ENCODE measurements at regions not wholly inside any gene's neighbourhood (a gene's known extent, or its start where the extent isn't known, plus 50 kb on each side); places are given as distances from the start of the nearest gene placed in this dataset.

DNA sequence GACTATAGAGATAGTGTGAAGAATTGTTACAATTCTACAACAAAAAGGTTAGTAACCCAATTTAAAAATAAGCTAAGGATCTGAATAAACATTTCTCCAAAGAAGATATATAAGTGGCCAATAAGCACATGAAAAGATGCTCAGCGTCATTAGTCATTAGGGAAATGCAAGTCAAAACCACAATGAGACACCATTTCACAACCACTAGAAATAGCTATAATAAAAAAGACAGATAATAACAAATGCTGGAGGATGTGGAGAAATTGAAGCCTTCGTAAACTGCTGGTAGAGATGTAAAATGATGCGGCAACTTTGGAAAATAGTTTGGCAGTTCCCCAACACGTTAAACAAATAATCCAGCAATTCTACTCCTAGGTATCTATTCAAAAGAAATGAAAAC is 366.5 kb upstream of the POU3F3 start:
- intact Hi-C loops (cut with micrococcal nuclease) = no loop called here
- Mint-ChIP-seq H3K4me3 (no peak overlapping the region), H3K27me3 (peaks cover 9% of the 10 kb centered on the region), H3K36me3 (ENCODE audit: low read depth) (no peaks in the 10 kb centered on the region), H3K4me1 (ENCODE audit: low read depth) (peaks cover 17% of the 10 kb centered on the region), H3K27ac (no peak overlapping the region), H3K9me3 (no peaks in the 10 kb centered on the region)

DNA sequence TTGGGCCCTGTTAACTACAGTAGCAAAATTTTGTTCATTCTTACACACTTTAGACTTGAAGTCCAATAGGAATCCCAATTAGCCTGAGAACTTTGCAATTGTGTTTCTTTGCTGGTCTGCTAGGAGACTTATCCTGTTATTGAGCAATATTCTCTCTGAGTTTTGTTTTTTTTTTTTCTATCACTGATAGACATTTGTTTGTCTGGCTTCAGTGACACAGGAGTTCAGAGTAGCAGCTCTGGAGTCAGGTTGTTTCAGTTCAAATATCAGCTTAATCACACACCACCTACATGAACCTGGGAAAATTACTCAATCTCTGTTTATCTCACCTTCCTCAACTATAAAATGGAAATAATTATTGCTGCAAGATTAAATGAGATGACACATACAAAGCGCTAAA is 360.2 kb upstream of the POU3F3 start:
- no peaks in the 10 kb centered on the region for H3K9me3 Mint-ChIP-seq
- intact Hi-C loops (cut with micrococcal nuclease) = no loop called here

DNA sequence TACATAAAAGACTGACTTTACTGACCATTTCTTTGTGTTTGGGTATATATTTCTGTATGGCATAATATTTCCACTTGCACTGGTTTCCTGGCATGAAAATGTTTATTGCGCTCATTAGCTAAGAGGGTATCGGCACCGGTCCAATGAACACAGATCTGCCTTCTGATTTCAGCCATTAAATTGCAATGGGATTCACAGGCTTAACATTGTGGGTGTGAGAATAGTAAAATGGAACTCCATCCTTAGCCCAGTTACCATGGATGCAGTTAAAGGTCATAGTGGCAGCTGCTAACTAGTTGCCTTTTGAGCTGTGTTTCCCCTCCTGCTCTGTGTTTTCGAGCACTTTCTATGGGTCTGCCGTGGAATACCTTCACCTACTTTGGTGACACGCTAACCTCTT is 352.6 kb upstream of the POU3F3 start:
- H3K9me3 Mint-ChIP-seq = no peaks in the 10 kb centered on the region
- no peak overlapping the region for H3K27ac Mint-ChIP-seq
- H3K36me3 Mint-ChIP-seq (ENCODE audit: low read depth) = no peaks in the 10 kb centered on the region
- peaks cover 3% of the 10 kb centered on the region for H3K27me3 Mint-ChIP-seq
- intact Hi-C loops (cut with micrococcal nuclease) = no loop called here
- H3K4me3 Mint-ChIP-seq = no peak overlapping the region
- H3K4me1 Mint-ChIP-seq (ENCODE audit: low read depth) = no peaks in the 10 kb centered on the region

More for the DNA sequence above, 360.2 kb upstream of the POU3F3 start:
- Mint-ChIP-seq H3K4me1 (ENCODE audit: low read depth) (no peaks in the 10 kb centered on the region), H3K27me3 (peaks cover 1% of the 10 kb centered on the region), H3K4me3 (no peak overlapping the region), H3K36me3 (ENCODE audit: low read depth) (no peaks in the 10 kb centered on the region), H3K27ac (no peak overlapping the region)

DNA sequence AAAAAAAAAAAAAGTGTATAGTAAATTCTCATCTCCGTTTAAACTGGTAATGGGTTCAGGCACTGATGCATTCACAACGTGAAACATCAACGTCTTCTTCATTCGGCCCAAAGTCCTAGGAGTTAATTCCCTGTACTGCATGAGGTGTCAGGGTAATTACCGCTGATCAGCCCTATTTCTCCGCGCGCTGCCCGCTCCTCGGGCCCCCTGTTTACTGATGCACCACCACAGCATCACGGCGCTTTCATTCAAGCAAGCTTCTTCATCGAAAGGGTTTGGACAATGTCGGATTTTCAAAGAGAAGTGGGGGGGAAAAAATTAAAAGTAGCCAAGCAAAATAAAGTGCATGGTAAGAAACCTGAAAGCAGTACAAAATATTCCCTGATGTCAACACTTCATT is 352.0 kb upstream of the POU3F3 start:
- Mint-ChIP-seq H3K27me3 (peaks cover 3% of the 10 kb centered on the region), H3K27ac (no peak overlapping the region), H3K9me3 (no peaks in the 10 kb centered on the region), H3K4me1 (ENCODE audit: low read depth) (no peaks in the 10 kb centered on the region), H3K36me3 (ENCODE audit: low read depth) (no peaks in the 10 kb centered on the region), H3K4me3 (no peak overlapping the region)
- intact Hi-C loops (cut with micrococcal nuclease) = no loop called here

DNA sequence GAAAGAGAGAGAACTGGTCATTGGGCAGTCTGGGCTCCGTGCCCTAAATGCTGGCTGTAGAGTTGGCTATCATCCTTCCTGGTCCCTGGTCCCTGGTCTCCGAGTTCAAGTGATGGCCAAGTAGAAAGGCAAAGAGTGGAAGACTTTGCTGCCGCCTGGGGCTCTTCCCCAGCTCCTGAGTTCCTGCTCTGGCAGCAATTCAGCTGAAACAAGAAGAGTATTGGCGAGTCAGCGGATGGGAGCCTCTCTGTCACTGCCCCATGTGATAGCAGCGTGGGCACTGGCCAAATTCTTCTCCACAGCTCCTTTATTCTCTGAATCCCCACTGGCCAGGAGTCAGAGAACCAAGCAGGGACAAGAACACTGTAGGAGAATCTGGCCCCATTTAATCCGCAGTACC is 351.0 kb upstream of the POU3F3 start:
- Mint-ChIP-seq H3K4me1 (ENCODE audit: low read depth) (no peaks in the 10 kb centered on the region), H3K36me3 (ENCODE audit: low read depth) (no peaks in the 10 kb centered on the region), H3K9me3 (no peaks in the 10 kb centered on the region), H3K27ac (no peak overlapping the region), H3K4me3 (no peak overlapping the region), H3K27me3 (peaks cover 3% of the 10 kb centered on the region)
- intact Hi-C loops (cut with micrococcal nuclease) = no loop called here

DNA sequence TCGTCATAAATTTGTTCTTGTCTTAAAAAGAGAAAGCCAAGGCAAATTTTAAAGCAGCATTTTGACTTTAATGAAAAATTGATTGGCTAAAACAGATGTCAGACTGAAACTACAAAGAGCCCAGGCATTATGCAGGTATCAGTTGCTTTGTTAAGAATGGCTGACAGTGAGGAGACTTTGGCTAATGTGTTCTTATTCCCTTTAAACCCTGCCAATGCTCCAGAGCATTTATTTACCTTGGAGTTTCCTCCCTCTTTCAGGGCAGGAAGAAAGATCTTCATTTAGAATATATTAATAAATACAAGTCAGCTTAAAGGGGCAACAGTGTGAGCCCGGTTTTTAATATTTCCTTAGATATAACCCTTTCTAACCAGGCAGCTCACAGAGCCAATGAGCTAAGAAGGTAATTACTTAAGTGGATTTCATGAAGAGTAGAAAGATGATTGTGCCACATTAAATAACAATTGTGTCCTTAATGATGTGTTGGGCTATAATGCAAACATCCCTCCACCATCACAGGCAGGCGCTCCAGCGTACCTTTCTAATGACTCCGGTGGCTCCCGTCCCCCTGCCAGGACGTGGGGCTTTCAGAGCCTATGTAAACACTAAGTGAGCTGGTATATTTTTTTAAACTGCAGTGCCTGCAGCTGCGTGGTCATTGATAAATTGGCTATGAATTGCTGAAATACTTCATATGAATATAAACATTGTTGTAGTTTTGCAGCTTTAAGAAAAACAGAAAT is 349.4 kb upstream of the POU3F3 start:
- no peaks in the 10 kb centered on the region for H3K36me3 Mint-ChIP-seq (ENCODE audit: low read depth)
- H3K27me3 Mint-ChIP-seq = peaks cover 3% of the 10 kb centered on the region
- no peaks in the 10 kb centered on the region for H3K4me1 Mint-ChIP-seq (ENCODE audit: low read depth)
- no peak overlapping the region for H3K27ac Mint-ChIP-seq
- intact Hi-C loops (cut with micrococcal nuclease) = no loop called here
- no peak overlapping the region for H3K4me3 Mint-ChIP-seq
- no peaks in the 10 kb centered on the region for H3K9me3 Mint-ChIP-seq

DNA sequence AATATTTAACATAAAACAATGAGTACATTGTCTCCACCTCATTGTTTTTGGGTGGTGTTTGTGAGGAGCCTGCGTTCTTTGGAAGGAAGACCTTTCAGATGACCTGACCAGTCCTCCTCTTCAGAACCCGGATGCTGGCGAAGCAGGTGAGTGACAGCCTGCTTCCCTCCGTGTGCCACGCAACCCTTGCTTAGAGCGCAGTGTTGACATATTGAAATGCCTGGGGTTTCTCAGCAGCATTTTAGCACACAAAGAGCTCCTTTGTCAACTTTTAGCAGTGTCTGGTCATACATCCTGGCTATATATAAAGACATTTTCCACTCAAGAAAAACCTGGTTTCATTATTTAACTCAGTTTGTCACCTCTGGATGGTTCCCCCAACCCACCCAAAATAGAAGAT is 335.7 kb upstream of the POU3F3 start:
- intact Hi-C loops (cut with micrococcal nuclease) = no loop called here
- Mint-ChIP-seq H3K27ac (no peak overlapping the region), H3K4me3 (no peak overlapping the region), H3K4me1 (ENCODE audit: low read depth) (no peaks in the 10 kb centered on the region), H3K9me3 (peaks cover 17% of the 10 kb centered on the region), H3K36me3 (ENCODE audit: low read depth) (no peaks in the 10 kb centered on the region), H3K27me3 (no peaks in the 10 kb centered on the region)

DNA sequence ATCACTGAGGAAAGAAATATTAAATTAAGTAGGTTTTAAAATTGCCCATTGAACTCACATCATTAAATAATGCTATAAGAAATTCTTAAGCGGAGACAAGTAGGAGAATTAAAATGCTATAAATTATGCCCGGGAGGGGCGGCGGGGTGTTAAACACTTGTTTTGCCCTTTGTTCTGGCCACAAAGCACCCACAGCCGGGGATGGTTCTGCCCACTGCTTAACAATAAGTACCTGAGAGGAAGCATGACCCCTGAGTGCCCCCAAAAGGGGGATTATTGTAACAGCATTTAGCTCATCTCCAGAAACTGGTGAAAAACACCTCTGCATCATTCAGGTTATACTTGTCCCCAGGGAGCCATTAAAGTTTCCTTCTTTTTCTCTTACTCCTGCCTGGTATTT is 332.7 kb upstream of the POU3F3 start:
- Mint-ChIP-seq H3K27me3 (no peaks in the 10 kb centered on the region), H3K4me3 (no peak overlapping the region), H3K4me1 (ENCODE audit: low read depth) (no peaks in the 10 kb centered on the region), H3K36me3 (ENCODE audit: low read depth) (no peaks in the 10 kb centered on the region), H3K9me3 (peaks cover 17% of the 10 kb centered on the region), H3K27ac (no peak overlapping the region)
- intact Hi-C loops (cut with micrococcal nuclease) = no loop called here

DNA sequence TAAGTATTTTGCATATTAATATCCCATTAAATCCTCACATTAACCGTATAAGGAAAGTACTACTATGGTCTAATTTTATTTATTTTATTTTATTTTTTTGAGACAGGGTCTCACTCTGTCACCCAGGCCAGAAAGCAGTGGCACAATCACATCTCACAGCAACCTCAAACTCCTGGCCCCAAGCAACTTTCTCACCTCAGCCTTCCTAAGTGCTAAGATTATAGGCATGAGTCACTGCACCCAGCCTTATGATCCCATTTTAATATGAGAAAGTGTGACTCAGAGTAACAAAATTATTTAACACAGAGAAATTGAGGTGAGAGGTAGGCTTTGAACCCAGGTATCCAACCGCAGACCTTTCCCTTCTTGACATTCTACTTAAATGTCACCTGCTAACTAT is 330.0 kb upstream of the POU3F3 start:
- Mint-ChIP-seq H3K27ac (no peak overlapping the region), H3K27me3 (no peaks in the 10 kb centered on the region), H3K4me3 (no peak overlapping the region), H3K36me3 (ENCODE audit: low read depth) (no peaks in the 10 kb centered on the region), H3K9me3 (peaks cover 14% of the 10 kb centered on the region), H3K4me1 (ENCODE audit: low read depth) (no peaks in the 10 kb centered on the region)
- intact Hi-C loops (cut with micrococcal nuclease) = no loop called here

DNA sequence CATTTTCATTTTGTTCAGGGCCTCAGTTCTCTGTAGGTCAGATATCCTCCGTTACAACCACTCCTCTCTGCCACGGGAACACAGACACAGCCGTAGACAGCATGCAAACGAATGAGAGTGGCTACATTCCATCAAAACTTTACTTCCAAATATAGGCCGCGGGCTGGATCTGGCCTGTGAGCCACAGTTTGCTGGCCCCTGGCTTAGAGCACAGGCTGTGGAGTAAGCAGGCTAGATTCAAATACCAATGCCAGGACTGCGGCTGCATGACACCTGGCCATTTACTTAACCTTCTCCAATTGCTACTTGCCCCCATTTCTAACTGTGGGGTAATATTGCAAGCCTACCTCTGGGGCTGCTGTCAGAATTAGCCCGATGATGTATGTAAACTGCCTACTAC is 325.8 kb upstream of the POU3F3 start:
- Mint-ChIP-seq H3K27me3 (no peaks in the 10 kb centered on the region), H3K27ac (no peak overlapping the region), H3K36me3 (ENCODE audit: low read depth) (no peaks in the 10 kb centered on the region), H3K4me1 (ENCODE audit: low read depth) (no peaks in the 10 kb centered on the region), H3K4me3 (no peak overlapping the region), H3K9me3 (no peaks in the 10 kb centered on the region)
- intact Hi-C loops (cut with micrococcal nuclease) = no loop called here

DNA sequence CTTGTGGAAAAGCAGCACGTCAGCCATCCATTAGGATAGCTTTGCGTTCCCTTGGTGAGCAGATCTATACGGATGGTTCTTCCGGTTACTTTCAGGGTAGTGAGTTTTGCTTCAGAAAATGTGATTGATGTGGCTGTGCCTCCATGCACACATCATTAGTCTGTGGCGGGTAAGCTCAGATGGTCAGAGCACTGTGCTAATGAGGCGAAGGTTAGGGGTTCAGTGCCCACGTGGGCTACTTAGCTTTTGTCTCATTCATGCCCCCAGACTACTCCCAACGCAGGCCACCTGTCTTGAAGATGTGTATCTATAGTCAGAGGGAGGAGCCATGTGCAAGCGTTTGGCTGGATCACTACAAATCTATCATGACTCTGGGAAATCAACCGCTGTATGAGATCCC is 322.8 kb upstream of the POU3F3 start:
- Mint-ChIP-seq H3K27me3 (no peaks in the 10 kb centered on the region), H3K27ac (no peak overlapping the region), H3K36me3 (ENCODE audit: low read depth) (no peaks in the 10 kb centered on the region), H3K4me3 (no peak overlapping the region), H3K9me3 (no peaks in the 10 kb centered on the region), H3K4me1 (ENCODE audit: low read depth) (no peaks in the 10 kb centered on the region)
- intact Hi-C loops (cut with micrococcal nuclease) = no loop called here

DNA sequence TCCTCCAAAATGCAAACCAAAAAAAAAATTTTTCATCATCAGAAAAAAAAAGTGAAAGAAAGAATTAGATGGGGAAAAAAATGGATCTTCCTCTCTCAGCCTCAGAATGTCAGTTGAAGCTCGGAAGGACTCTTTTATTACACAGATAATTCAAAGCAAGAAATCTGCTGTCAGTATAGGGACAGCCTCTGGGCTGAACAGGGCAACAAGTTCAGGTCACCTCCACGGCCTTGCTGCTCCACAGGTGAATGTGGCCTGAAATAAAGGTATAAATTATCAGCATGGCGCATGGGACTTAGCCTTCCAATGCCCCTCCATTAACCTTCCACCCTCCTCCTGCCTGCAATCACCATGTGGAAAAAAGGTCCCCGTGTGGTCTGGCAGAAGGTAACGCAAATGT is 316.8 kb upstream of the POU3F3 start:
- Mint-ChIP-seq H3K9me3 (peaks cover 19% of the 10 kb centered on the region), H3K36me3 (ENCODE audit: low read depth) (no peaks in the 10 kb centered on the region), H3K27me3 (no peaks in the 10 kb centered on the region), H3K4me3 (no peak overlapping the region), H3K27ac (no peak overlapping the region), H3K4me1 (ENCODE audit: low read depth) (peaks cover 23% of the 10 kb centered on the region)
- intact Hi-C loops (cut with micrococcal nuclease) = no loop called here

DNA sequence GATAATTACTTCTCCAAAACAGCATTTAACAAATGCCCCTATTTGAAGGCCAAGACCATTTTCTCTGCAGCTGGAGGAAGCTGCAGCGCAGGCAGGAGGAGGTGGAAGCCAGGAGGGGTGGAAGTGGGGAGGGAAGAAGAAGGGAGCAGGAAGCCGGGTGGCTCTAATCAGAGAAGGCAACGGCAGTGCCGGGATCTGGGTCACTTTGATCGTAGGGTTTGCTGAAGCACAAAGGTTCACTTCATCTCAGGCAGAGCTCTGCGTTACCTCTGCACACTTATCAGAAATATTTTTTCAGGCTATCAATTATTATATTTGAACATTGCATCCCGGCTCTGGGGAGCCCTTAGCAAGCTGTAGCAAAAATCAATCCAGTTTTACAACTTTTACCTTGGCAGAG is 315.8 kb upstream of the POU3F3 start:
- no peaks in the 10 kb centered on the region for H3K27me3 Mint-ChIP-seq
- no peak overlapping the region for H3K27ac Mint-ChIP-seq

DNA sequence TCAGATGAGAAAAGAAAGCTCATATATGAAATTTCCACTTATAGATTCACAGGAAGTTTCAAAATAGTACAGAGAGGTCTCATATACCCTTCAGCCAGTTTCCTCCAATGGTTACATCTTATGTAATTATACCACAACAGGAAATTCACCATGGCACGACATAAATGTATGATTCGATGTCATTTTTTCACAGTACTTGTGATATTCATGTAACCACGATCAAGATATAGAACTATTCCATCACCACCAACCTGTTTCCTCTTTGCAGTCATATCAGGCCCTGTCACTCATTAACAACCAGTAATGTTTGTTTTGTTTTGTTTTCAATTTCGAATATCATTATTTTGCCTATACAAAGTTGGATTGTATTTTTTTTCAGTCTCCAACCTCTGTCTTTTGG is 314.3 kb upstream of the POU3F3 start:
- Mint-ChIP-seq H3K36me3 (ENCODE audit: low read depth) (no peaks in the 10 kb centered on the region), H3K27me3 (no peaks in the 10 kb centered on the region), H3K4me1 (ENCODE audit: low read depth) (peaks cover 30% of the 10 kb centered on the region), H3K27ac (no peak overlapping the region), H3K4me3 (no peak overlapping the region), H3K9me3 (peaks cover 19% of the 10 kb centered on the region)
- intact Hi-C loops (cut with micrococcal nuclease) = no loop called here

More for the DNA sequence above, 315.8 kb upstream of the POU3F3 start:
- intact Hi-C loops (cut with micrococcal nuclease) = no loop called here
- no peaks in the 10 kb centered on the region for H3K36me3 Mint-ChIP-seq (ENCODE audit: low read depth)
- H3K9me3 Mint-ChIP-seq = peaks cover 19% of the 10 kb centered on the region
- no peak overlapping the region for H3K4me3 Mint-ChIP-seq
- H3K4me1 Mint-ChIP-seq (ENCODE audit: low read depth) = peaks cover 23% of the 10 kb centered on the region

DNA sequence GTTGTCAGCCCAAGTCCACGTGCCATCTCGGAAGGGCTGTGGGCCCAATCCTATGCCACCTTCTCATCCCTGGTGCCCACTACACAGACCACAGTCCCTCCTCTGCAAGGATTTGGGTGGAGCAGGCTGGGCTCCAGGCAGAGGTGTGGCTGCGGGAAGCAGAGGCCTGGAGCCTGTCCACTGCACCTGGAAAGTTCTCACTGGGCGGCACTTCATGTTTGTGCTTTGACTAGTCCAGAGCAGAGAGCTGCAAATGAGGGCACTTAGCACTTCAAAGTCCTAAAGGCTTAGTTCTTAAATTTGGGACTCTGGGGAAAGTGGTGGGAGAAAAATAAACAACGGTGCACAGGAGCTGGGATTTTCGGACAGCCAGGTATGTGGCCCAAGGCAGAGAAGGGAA is 308.9 kb upstream of the POU3F3 start:
- Mint-ChIP-seq H3K9me3 (peaks cover 4% of the 10 kb centered on the region), H3K4me3 (no peak overlapping the region), H3K27ac (no peak overlapping the region)

More for the DNA sequence above, 308.9 kb upstream of the POU3F3 start:
- H3K36me3 Mint-ChIP-seq (ENCODE audit: low read depth) = no peaks in the 10 kb centered on the region
- H3K27me3 Mint-ChIP-seq = peaks cover 3% of the 10 kb centered on the region
- intact Hi-C loops (cut with micrococcal nuclease) = no loop called here
- peaks cover 23% of the 10 kb centered on the region for H3K4me1 Mint-ChIP-seq (ENCODE audit: low read depth)

Data from dendritic cell treated with granulocyte-macrophage colony-stimulating factor and Interleukin-4, amounts not matched to agents 40 ng/mL and 50 ng/mL, for 4 days (primary cell).